NCI-H2029 treated with DMSO at 0.1 percent for 48 hours (cell line): ENCODE measurements at regions not wholly inside any gene's neighbourhood (a gene's known extent, or its start where the extent isn't known, plus 50 kb on each side); places are given as distances from the start of the nearest gene placed in this dataset.

Source experiments
- DNase-seq: peaks from one replicate; lab custom pipeline; 2025; lab: John Stamatoyannopoulos, UW

- no peak for DNase-seq
Measured at GRCh38 chr1:99163671-99164070, 100.6 kb upstream of the PLPPR4 start.

GRCh38 chr1:99170516-99170915 is 93.8 kb upstream of the PLPPR4 start:
- DNase-seq = no peak

DNA sequence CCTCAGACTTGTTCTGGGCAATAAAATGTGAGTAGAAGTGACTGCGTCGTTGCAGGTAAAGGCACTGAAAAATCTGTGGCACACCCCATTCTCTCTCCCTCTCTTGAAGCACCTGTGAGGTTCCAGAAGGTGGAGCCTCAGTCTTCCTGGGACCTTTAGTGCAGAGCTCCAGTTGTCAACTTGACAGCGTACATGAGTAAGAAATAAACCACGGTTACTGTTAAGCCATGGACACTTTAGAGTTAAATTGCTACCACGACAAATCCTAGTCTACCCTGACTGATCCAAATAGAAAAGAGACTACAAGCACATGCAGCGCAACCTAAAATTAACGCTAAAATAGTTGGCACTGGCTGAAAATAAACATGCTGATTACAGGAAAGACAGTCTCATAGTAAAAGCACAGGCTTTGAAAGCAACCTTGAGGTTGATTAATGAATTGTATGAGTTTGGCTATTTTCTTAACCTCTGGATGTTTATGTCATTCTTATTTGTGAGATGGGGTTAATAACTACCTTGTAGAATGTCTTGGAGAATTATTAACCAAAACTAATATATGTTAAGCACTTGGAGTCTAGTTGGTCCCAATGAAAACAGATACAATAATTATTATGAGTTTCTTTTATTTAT is 93.0 kb upstream of the PLPPR4 start:
- no peak for DNase-seq

DNA sequence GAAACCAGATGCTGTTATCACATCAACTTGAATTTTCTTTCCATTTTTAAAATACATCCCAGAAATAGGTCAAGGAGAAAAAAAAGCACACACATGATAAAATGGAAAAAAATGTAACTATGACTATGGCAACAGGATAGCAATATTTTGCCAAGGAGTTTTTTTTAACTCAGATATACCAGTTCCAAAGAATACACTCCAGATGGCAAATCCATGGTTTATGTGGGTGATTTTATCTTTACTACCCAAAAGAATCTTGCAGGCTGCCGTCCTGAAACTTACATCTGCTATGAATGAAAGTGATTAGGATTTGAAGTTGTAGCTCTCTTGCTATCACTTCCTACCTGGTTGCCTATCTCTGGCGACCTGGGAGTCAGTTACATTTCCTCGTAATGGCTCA is 91.0 kb upstream of the PLPPR4 start:
- DNase-seq = no peak

DNA sequence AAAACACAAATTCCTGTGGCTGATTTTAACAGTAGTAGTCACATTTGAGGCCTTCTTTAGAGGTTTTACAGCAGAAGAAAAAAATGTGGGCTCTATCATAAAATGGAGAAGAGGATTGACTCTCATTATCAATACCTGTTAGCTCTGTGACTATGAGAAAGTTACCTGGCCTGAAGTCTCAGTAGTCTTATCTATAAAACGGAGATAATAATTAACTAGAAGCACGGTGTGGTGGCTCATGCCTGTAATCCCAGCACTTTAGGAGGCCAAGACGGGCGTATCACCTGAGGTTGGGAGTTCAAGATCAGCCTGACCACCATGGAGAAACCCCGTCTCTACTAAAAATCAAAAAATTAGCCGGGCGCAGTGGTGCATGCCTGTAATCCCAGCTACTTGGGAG is 90.4 kb upstream of the PLPPR4 start:
- DNase-seq = no peak

- no peak for DNase-seq
Measured at GRCh38 chr1:99176753-99177152, 87.5 kb upstream of the PLPPR4 start.

- DNase-seq = no peak
Measured at GRCh38 chr1:99177465-99177864, 86.8 kb upstream of the PLPPR4 start.

- DNase-seq = peak; percentile 99
Measured at GRCh38 chr1:99180343-99180808, 83.9 kb upstream of the PLPPR4 start.

DNA sequence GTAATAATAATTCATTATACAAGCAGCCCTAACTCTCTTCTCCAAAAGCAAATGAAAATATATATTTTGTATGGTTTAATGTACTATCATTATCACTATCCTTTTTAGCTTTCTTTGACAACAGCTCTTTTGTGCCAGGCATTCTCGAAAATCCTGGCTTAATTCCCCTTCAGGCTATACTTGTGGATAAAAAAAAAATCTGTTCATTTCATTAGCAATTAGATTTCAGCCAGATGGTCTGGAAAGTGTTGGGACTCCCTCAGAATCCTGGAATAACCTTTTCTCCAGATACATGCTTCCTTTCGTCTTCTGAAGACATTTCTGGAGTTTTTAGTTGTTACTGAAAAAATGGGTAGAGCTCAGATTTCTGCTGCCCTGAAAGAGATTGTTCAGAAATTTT is 83.4 kb upstream of the PLPPR4 start:
- DNase-seq = no peak

GRCh38 chr1:99181892-99182291 is 82.4 kb upstream of the PLPPR4 start:
- no peak for DNase-seq

- no peak for DNase-seq
Measured at GRCh38 chr1:99185196-99185595, 79.1 kb upstream of the PLPPR4 start.

DNA sequence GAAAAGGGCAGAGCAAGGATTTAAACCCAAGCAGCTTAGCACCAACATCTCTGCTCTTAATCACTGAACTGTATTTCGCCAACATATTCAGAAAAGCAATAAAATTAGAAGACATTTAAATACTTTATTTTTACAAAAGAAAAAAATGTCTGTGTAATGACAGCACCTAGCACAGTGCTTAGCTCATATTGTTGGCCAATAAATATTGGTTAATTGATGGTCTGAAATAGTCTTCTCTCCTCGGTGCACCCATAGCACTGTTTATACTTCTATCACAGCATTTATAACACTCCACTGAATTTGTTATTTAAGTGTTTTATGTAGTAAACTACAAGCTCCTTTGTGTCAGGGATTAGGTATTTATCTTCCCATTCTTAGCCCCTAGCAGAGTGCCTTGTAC is 70.9 kb upstream of the PLPPR4 start:
- DNase-seq = no peak

DNA sequence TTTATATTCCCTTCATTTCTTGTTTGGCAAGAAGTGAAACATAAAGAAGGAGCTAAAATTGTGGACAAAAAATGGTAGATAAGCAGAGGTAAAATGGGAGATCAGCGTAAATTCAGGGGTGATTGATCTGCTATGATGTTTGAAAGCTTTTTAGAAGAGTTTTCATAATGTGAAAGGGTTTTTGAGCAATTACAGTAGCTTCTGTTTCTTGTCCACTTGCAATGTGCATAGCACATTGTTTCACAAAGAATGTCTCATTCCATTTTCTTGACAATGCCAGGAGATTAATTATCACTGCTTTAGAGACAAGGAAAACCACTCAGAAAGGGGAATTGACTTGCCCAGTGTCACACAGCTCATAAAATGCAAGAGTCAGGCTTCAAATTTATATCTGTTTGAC is 65.9 kb upstream of the PLPPR4 start:
- no peak for DNase-seq

DNA sequence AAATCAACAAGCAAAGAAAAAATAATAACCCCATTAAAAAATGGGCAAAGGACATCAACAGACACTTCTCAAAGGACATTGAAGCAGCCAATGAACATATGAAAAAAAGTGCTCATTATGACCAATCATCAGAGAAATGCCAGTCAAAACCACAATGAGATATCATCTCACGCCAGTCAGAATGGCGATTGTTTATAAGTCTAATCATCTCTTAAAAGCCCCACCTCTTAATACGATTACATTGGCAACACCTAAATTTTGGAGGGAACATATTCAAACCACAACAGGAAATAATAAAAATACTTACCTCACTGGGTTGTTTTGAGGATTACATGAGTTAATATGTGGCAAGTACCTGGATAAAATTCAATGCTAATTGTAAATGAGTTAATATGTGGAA is 57.1 kb upstream of the PLPPR4 start:
- DNase-seq = no peak
